ENCODE measurements at regions not wholly inside any gene's neighbourhood (a gene's known extent, or its start where the extent isn't known, plus 50 kb on each side); places are given as distances from the start of the nearest gene placed in this dataset.

GRCh38 chr5:111995701-111996100, 238.7 kb upstream of the NREP start:
- TF ChIP-seq CTCF (IDR thresholded peaks at IDR 0.05; ENCODE audit: insufficient read depth, missing control alignments), result no peak
- FAIRE-seq (no peak), DNase-seq (ENCODE audit: insufficient read length, low spot score) (no peak)

- TF ChIP-seq CTCF (IDR thresholded peaks at IDR 0.05; ENCODE audit: insufficient read depth, missing control alignments), result no peak
- no peak for FAIRE-seq
- no peak for DNase-seq (ENCODE audit: insufficient read length, low spot score)
These were observed 236.2 kb upstream of the NREP start for GRCh38 chr5:111993242-111993641.

- TF ChIP-seq CTCF (IDR thresholded peaks at IDR 0.05; ENCODE audit: insufficient read depth, missing control alignments), result no peak
- FAIRE-seq, result no peak
These were observed 227.1 kb upstream of the NREP start for GRCh38 chr5:111984044-111984443.

GRCh38 chr5:111983459-111983858, 226.5 kb upstream of the NREP start:
- FAIRE-seq (no peak), DNase-seq (ENCODE audit: insufficient read length, low spot score) (no peak)
- TF ChIP-seq CTCF (IDR thresholded peaks at IDR 0.05; ENCODE audit: insufficient read depth, missing control alignments), result no peak

More at GRCh38 chr5:111984044-111984443, 227.1 kb upstream of the NREP start:
- no peak for DNase-seq (ENCODE audit: insufficient read length, low spot score)

- no peak for TF ChIP-seq CTCF (IDR thresholded peaks at IDR 0.05; ENCODE audit: insufficient read depth, missing control alignments)
- DNase-seq (ENCODE audit: insufficient read length, low spot score), result no peak
- FAIRE-seq, result no peak
These were observed 220.4 kb upstream of the NREP start for GRCh38 chr5:111977436-111977829.

- no peak for TF ChIP-seq CTCF (IDR thresholded peaks at IDR 0.05; ENCODE audit: insufficient read depth, missing control alignments)
- FAIRE-seq (peak; percentile 16), DNase-seq (ENCODE audit: insufficient read length, low spot score) (no peak)
These were observed 219.9 kb upstream of the NREP start for GRCh38 chr5:111976705-111977435.

- FAIRE-seq (no peak), DNase-seq (ENCODE audit: insufficient read length, low spot score) (no peak)
- no peak for TF ChIP-seq CTCF (IDR thresholded peaks at IDR 0.05; ENCODE audit: insufficient read depth, missing control alignments)
These were observed 218.1 kb upstream of the NREP start for GRCh38 chr5:111975133-111975532.
